ENCODE measurements at regions not wholly inside any gene's neighbourhood (a gene's known extent, or its start where the extent isn't known, plus 50 kb on each side); places are given as distances from the start of the nearest gene placed in this dataset.
A peak's percentile ranks its signal among the peaks of the same experiment; 100 is the strongest.

DNA sequence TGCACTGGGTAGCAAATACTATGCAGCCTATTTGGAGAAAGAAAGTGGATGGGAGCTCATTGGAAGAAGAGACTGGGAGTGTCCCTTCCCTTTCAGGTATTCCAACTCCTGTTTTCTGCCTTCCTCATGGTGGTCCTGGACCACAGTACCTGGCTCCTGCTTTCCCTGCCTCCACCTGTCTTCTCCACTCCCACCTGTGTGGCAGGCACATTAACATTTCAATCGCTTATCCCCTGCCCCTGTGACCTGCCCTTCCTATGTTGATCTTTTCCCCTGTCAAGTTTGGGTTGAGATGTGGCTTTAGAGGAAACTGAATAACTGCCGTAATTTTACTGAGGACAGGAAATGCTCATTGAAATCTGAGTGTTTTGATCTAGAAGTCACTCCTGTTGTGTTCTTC is 415.8 kb upstream of the PODXL start:
- ATAC-seq (ENCODE audit: poor library complexity) (no peak), DNase-seq (no peak)
- intact Hi-C loops (cut with DNase I): no loop called here

DNA sequence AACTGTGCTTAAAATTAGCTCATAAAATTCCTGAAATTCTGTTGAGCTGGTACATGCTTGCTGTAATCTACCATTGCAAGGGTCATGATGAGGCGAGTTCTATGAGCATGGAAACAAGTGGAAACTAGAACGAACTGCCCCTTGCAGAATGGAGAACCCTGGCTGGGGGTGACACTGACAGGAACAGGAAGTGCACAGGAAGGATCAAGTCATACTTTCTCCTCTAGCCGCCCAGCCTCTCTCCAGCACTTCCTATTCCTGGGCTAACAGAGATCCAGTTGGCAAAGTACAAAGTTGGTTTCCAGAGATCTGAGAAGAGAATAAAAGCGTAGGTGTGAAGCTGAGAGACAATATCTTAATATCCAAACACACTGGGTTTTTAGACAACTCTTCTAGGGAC is 414.2 kb upstream of the PODXL start:
- no peak for DNase-seq
- ATAC-seq (ENCODE audit: poor library complexity): no peak
- intact Hi-C loops (cut with DNase I): no loop called here

DNA sequence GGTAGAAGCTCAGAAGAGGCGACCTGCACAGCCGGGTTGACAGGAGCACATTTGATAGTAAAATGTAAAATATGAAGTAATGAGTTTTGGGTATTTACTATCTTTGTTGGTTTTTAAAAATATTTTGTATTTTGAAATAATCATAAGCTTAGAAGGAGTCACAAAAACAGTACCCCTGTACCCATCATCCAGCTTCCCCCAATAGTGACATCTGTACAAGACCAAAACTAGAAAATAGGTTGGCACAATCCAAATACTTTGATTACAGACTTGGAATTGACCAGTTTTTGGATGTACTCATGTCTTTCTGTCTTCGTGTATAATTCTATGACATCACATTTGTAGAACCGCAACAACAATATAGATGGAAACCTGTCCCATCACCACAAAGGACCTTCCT is 413.1 kb upstream of the PODXL start:
- ATAC-seq (ENCODE audit: poor library complexity) (no peak), DNase-seq (no peak)
- intact Hi-C loops (cut with DNase I): no loop called here

DNA sequence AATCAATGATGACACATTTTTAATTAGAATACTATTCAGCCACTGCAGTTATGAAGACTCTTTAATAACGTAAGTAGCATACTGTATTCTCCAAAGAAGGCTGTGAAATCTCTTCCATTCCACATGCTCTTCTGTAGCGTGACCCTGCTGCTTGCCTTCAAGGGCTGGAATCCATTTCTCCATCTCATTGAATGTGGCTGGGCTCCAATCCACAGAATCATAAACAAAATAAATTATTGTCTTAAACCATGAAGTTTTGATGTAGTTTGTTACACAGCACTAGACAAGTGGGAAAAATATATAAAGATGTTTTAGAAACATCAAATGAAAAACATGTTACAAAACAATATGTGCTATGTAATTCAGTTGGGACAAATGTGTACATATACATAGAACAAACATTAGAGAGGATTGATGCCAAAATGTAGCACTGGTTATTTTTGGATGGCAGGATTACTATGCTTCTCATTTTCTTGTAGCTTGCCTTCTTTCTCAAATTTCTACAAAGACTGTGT is 410.8 kb upstream of the PODXL start:
- ATAC-seq (ENCODE audit: poor library complexity) (no peak), DNase-seq (no peak)
- intact Hi-C loops (cut with DNase I): no loop called here

DNA sequence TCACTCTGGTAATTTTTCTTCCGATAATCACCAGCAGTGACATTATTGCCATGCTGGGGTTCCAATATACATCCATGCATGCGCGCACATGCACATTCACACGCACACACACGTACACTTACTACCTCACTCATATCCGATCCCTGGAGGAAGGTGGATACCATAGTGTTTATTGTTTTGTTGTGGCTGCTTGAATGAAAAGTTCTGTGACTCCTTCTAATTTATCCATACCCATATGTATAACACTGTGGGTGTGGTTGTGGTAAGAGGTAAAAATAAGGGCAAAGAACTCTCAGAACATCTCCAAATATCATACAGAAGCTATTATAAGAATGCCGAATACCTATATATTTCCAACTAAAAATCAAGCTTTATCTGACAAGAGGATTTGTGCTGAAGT is 407.8 kb upstream of the PODXL start:
- ATAC-seq (ENCODE audit: poor library complexity) (no peak), DNase-seq (no peak)
- intact Hi-C loops (cut with DNase I): no loop called here

DNA sequence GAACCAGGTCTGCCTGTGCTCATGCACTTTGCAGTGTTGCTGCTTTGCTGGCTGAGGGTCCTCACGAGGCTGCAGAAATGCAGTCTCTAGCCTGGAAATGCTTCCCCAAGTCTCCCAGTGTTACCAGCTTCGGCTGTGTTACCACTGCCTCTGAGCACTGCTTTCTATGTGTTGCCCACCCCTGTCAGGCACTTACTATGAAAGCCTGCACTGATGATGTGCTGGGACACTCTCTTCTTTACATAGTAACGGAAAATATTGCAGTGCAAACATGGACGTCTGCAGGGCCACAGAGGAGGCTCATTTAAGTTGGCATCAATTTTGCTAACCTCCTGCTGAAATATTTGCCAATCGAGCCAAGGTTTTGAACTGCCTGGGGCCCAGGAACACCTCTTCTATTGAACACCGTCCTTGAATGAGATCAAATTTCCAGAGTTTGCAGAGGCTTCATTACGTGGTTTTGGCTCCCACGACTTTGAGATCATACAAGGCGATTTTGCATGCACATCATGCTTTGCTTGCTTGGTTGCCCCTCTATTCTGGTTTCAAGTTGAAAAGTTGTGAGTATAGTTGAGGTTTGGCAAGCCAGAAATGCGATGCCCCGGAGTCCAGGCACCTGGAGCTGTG is 404.7 kb upstream of the PODXL start:
- ATAC-seq (ENCODE audit: poor library complexity) (no peak), DNase-seq (no peak)
- intact Hi-C loops (cut with DNase I): no loop called here

DNA sequence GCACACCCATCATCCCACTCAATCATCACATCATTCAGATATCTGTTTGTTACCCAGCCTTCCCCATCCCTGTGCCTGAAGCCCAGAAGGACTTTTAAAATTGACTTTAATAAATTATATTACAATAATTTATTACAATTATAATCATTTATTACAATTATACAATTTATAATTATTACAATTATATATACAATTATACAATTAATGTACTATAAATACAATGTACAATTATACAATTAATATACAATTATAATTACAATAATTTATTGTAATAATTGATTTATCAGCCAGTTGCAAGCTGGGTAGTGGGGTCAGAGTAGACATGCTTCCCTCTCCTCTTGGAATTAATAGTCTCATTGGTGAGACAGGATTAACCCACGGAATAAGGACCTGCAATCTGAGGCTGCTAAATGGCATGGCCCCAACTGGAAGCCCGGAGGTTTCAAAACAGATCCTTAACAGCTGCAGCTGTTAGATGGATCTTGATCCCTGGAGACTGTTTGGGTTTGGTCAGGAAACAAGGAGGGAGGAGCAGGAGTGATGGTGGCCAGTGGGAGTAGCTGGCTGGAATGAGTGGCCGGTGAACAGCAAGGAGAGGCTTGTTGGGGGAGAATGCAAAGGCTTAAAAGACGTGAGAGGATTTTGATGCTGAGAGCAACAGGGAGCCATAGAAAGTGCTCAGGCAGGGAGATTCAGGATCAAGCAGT is 402.8 kb upstream of the PODXL start:
- intact Hi-C loops (cut with DNase I): no loop called here
- DNase-seq: no peak
- peak; percentile 38 for ATAC-seq (ENCODE audit: poor library complexity)

DNA sequence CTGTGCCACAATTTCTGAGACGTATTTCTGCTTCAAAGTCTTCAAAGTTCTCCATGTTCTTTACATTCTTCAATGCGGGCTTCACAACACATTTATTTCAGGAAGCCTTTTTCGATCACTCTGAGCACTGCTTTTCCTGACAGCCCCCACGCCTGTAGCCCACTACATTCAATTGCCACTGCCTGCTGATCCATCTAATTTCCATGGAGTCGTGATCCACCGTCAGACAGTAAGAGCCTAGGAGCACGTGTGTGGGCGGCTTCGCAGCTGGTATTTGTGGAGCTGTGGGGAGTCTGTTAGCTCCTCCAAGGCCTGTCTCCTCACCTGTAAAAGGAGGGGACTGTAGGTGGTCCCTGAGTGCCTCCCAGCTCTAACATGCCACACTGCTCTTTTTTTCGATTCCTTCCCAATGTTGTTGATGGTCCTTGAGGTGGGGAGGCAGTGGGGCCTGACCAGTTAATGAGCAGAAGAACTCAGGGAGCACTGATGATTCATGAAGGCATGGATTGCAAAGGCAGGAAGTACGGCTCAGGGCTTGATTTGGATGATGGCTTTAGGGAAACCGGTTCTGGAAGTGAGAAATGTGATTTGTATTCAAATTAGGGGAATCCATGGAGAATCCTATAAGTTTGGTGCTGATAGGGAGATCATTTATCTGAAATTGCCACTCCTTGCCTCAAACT is 401.1 kb upstream of the PODXL start:
- intact Hi-C loops (cut with DNase I): no loop called here
- ATAC-seq (ENCODE audit: poor library complexity): no peak

DNA sequence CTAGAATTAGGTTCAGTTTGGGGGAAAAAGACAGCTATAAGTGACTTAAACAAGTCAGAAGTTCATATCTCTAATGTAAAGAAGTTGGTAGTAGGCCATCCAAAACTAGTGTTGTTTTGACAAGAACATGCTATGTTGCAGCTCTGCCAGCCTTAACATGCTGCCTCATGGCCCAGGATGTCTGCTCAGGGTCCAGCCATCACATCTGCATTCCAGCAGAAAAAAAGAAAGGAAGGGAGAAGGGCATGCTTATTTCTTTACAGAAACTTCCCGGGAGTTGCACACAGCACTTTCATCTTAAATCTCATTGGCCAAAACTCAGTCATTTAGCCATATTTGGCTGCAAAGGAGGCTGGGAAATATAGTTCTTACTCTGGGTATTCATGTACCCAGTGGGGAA is 400.4 kb upstream of the PODXL start:
- intact Hi-C loops (cut with DNase I): no loop called here
- DNase-seq (no peak), ATAC-seq (ENCODE audit: poor library complexity) (no peak)

More for the DNA sequence above, 401.1 kb upstream of the PODXL start:
- no peak for DNase-seq

DNA sequence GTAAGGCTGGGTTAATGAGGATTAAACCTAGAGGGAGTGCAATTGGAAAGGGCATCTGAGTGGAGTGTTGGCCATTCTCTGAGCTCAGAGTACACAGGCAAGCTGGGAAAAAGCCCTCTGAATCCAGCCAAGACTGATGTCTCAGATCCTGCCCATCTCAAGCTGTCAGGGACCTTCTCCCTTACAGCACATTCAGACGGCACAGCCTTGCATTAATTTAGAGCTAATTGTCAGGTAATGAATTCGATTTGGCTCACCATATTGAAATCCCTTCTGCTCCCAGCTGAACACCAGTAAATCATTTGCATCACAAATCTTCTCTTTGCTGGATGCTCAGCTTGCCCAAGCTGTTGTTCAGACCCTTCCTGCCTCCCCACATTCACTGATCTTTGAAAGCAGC is 399.3 kb upstream of the PODXL start:
- no peak for DNase-seq
- intact Hi-C loops (cut with DNase I): no loop called here
- ATAC-seq (ENCODE audit: poor library complexity): no peak

DNA sequence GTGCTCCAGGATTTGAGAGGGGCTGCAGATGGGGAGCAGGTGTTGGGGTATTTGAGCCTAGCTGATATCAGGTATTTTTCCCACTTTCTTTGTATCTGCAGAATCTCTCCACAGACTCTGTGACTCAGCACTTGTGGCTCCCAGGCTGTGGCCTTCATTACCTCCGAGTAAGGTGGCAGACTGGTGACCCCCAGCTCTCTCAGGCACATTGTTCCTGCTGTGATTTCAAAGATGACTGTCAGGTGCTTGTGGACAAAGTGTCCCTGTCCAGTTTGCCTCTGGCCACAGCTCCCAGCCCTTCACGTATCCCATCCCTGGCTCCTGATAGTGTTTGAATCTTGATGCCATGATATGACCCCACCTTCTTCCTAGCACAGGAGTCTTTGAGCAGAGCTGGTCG is 396.8 kb upstream of the PODXL start:
- intact Hi-C loops (cut with DNase I): no loop called here
- no peak for ATAC-seq (ENCODE audit: poor library complexity)
- no peak for DNase-seq

DNA sequence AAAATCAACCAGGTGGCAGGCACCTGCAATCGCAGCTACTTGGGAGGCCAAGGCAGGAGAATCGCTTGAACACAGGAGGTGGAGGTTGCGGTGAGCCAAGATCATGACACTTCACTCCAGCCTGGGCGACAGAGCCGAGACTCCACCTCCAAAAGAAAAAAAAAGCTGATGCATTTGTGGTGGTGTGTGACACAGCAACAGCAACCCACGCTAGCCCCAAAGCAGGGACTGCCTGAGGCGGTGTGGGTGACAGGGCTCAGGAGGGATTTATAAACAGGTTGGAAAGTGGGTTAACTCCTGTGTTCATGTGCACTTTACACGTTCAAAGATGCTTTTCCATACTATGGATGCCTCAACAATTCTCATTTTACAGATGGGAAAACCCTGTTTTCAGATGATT is 395.9 kb upstream of the PODXL start:
- intact Hi-C loops (cut with DNase I): no loop called here
- no peak for DNase-seq
- no peak for ATAC-seq (ENCODE audit: poor library complexity)

DNA sequence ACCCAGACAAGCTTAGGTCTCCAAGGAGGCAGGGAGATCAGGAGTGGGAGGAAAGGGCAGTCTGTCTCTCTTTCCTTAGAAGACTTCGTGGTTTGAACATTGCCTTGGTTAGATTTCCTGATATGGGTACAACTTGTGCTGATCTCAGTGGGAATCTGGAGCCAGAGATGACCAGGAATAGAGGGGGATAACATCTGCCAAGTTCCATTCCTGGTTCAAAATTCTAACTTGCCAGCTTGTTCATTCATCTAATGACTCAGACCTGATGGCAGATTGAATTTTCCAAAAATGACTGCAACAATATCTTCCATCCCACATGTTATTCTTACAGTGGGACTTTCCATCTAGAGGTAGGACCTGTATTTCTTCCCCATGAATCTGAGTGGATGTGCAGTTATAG is 394.3 kb upstream of the PODXL start:
- DNase-seq (no peak), ATAC-seq (ENCODE audit: poor library complexity) (no peak)
- intact Hi-C loops (cut with DNase I): no loop called here

DNA sequence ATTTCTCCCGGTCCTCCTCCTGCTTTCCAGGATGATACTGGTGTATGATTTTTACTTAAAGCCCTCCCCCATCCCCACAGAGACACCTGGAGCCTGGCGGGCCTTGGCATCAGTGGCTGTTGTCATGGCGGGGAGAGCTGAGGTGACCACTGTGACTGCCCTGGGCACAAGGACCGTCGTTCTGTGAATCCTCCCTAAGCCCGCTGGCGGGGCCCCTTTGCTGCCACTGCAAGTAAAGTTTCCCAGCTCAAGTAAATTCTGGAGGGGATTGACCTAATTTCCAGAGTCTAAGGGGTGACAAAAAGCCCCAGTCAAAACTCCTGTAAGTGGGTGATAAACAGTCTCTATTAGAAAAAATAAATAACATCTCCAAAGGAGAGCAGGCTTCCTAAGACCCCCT is 393.2 kb upstream of the PODXL start:
- intact Hi-C loops (cut with DNase I): loop anchor here (5.0 kb wide), 1 partner anchor 633 kb away; no protein-coding TSS in a partner anchor
- DNase-seq (no peak), ATAC-seq (ENCODE audit: poor library complexity) (no peak)

DNA sequence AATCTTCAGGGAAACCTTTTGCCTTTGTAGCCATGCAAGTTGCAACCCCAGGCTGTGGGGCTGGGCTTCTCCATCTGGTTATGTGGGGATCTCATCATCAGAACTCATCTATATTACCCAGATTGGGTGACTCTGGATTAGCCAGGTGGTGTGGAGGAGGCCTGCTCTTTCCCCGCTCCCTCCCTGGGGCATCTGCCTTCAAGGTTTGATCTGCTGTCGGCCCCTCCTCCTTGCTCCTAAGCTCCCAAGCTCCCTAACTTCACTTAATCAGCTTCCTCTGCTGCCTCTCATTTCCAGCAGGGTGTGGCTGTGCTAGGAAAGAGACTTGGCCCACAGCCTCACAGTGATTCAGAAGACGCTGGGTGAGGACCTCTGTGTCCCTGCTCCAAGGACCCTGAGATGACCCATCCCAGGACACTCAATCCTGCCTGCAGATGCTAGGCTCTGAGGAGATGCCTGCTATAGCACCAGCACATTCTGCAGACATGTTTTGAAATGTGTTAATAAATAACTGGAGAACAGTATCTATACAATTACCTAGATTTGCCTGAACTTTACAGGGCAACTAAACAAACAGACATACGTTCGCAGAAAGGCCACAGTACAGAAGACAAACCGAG is 392.1 kb upstream of the PODXL start:
- intact Hi-C loops (cut with DNase I): loop anchor here (5.0 kb wide), 1 partner anchor 634 kb away; no protein-coding TSS in a partner anchor
- ATAC-seq (ENCODE audit: poor library complexity): peak; percentile 67
- DNase-seq: peak; percentile 53

DNA sequence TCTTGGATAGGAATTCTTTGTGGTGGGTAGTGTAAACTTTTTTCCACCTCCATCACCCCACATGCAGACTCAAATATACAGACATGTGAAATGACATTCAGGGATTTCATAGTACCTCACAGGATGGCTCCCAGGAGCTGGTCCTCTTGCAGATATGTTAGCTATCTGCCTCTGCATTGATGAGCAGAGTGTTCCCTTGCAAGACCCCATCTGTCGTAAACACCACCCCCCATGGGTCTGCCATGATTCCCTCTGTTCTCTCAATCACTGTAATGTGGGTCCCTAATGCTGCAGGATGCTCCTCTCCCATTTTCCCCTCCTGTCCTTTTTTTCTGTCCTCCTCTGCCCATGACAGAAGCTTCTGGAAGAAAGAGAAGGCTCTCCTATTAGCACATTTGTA is 391.2 kb upstream of the PODXL start:
- intact Hi-C loops (cut with DNase I): loop anchor here (5.0 kb wide), 1 partner anchor 635 kb away; no protein-coding TSS in a partner anchor

DNA sequence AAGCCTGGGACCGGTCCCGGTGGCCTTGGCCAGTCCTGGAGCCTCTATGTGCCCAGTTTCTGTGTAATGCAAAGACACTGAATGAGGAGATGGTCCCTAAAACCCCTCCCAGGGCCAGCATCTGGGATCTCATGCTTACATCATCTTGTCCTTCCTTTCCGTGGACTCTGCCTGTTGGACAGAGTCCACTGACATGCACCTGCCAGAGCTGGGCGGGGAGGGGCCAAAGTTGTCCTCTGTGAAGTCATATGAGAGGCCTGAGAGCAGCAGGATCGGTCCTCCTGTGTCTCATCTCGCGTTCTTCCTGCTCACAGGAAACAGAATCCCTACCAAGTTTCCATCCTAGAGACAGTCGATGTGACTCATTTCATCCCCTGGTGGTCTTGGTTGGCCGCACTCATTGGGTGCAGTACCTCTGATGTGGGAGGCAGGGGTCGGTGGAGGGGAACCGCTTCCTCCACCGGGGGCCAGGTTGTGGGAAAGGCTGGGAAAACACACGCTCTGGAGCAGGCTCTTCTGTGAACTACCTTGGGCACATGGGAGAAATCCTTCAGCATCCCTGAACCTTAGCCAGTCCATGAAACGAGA is 389.6 kb upstream of the PODXL start:
- ATAC-seq (ENCODE audit: poor library complexity) (no peak), DNase-seq (no peak)
- intact Hi-C loops (cut with DNase I): loop anchor here (5.0 kb wide), 1 partner anchor 636 kb away; no protein-coding TSS in a partner anchor

More for the DNA sequence above, 391.2 kb upstream of the PODXL start:
- DNase-seq (no peak), ATAC-seq (ENCODE audit: poor library complexity) (no peak)

DNA sequence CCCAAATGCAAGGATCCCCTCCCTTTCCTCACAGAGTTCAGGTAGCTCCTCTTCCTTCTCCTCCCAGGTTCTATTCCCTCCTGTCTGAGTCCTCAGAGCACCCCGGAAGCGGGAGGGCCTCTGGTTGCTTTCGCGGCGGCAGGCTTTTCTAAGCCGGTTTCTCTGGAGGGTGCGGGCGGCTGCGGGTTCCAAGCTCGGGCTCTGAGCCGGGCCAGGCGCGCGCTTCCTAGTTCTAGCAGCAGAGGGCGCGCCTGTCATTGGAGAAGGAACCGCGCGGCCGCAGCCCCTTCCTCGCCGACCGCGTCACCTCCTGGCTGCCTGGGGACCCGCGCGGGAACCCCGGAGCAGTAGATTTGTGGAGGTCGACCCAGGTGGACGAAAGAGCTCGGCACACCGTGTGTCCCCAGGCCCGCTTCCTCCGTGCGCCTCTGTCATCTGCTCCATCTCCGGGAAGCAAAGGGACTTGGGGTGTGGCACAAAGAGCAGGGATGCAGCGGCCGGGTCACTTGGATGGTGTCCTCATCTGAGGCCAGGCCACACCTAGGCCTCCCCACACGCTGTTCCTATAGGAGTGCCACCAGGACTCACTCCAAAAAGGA is 389.0 kb upstream of the PODXL start:
- DNase-seq: peak; percentile 65
- ATAC-seq (ENCODE audit: poor library complexity): peak; percentile 81
- intact Hi-C loops (cut with DNase I): loop anchor here (5.0 kb wide), 1 partner anchor 637 kb away; no protein-coding TSS in a partner anchor

Measured in Right ventricle myocardium superior (tissue), 1 donor.